ENCODE measurements at regions not wholly inside any gene's neighbourhood (a gene's known extent, or its start where the extent isn't known, plus 50 kb on each side); places are given as distances from the start of the nearest gene placed in this dataset.
A peak's percentile ranks its signal among the peaks of the same experiment; 100 is the strongest.

- TF ChIP-seq, protein P1, sequence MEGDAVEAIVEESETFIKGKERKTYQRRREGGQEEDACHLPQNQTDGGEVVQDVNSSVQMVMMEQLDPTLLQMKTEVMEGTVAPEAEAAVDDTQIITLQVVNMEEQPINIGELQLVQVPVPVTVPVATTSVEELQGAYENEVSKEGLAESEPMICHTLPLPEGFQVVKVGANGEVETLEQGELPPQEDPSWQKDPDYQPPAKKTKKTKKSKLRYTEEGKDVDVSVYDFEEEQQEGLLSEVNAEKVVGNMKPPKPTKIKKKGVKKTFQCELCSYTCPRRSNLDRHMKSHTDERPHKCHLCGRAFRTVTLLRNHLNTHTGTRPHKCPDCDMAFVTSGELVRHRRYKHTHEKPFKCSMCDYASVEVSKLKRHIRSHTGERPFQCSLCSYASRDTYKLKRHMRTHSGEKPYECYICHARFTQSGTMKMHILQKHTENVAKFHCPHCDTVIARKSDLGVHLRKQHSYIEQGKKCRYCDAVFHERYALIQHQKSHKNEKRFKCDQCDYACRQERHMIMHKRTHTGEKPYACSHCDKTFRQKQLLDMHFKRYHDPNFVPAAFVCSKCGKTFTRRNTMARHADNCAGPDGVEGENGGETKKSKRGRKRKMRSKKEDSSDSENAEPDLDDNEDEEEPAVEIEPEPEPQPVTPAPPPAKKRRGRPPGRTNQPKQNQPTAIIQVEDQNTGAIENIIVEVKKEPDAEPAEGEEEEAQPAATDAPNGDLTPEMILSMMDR (conservative IDR thresholded peaks at IDR 0.05): no peak
- no peak overlapping the region for H3K27ac ChIP-seq
These were observed 133.9 kb downstream of the TBX5 start for GRCh38 chr12:114272071-114272470.

DNA sequence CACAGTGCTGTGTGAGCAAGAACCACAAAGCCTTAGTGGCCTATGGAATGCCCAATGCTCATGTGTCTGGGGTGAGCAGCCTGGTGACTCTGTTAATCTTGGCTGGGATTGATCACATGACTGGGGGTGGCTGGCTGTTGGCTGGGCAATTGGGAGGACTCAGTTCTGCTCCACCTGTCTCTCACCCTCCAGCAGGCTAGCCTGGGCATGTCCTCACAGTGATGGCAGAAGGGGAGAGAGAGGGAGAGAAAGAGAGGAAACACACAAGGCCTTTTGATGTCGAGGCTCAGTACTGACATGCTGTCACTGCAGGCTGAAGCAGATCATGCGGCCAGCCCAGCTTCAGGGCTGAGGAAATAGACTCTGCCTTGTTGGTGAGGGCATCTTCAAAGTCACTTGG, 136.8 kb downstream of the TBX5 start:
- TF ChIP-seq, protein P1 (conservative IDR thresholded peaks at IDR 0.05): no peak
- no peak overlapping the region for H3K27ac ChIP-seq

GRCh38 chr12:114266536-114266935, 139.4 kb downstream of the TBX5 start:
- no peak overlapping the region for H3K27ac ChIP-seq
- TF ChIP-seq, protein P1 (conservative IDR thresholded peaks at IDR 0.05): no peak

DNA sequence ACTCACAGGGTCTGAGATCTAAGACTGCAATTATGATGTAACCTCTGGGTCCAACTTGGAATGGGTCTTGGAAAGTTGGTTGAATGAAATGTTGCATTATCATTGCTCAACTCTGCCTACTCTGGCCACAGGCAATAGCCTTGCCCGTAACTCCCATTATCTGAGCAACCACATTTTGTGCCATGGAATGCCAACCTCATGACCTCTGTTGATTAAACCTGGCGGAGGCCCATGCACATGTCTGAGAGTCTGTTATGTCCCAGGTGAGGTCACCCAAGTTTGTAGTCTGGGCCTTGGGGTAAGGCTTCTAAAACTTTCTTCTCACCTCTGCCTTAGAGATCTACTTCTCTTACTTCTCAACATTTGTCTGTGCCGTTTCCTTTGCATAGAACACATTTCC, 140.9 kb downstream of the TBX5 start:
- no peak overlapping the region for H3K27ac ChIP-seq
- TF ChIP-seq, protein P1 (conservative IDR thresholded peaks at IDR 0.05): no peak

- TF ChIP-seq, protein P1 (conservative IDR thresholded peaks at IDR 0.05): no peak
- H3K27ac ChIP-seq: no peak overlapping the region
These were observed 142.7 kb downstream of the TBX5 start for GRCh38 chr12:114263056-114263805.

DNA sequence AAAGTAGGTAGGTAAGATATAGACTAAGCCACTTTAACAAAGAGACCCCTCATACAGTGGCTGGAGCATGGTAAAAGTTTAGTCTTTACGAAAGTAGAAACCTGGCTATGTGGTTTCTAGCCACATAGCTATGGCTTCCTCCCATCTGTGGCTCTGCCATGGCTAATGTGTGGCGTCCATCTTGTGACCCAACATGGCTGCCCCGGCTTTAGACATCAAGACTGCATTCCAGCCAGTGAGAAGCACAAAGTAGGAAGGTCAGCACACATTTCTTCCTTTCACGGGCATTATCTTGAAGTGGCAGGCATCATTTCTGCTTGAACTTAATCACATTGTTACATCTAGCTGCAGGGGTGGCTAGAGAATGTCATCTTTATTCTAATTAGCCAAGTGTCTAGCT, 148.3 kb downstream of the TBX5 start:
- TF ChIP-seq, protein P1 (conservative IDR thresholded peaks at IDR 0.05): no peak
- no peak overlapping the region for H3K27ac ChIP-seq

- TF ChIP-seq, protein P1 (conservative IDR thresholded peaks at IDR 0.05): no peak
- peak overlapping the region; percentile 43 for H3K27ac ChIP-seq
These were observed 150.9 kb downstream of the TBX5 start for GRCh38 chr12:114254998-114255397.

Data from VCaP (cell line).